ENCODE measurements at regions not wholly inside any gene's neighbourhood (a gene's known extent, or its start where the extent isn't known, plus 50 kb on each side); places are given as distances from the start of the nearest gene placed in this dataset.

- H3K4me3 Mint-ChIP-seq (ENCODE audit: unreplicated experiment), result no peak overlapping the region
- H3K27me3 Mint-ChIP-seq (ENCODE audit: unreplicated experiment), result no peaks in the 10 kb centered on the region
- no peak for TF ChIP-seq CTCF (IDR thresholded peaks at IDR 0.05; ENCODE audit: unreplicated experiment)
- no peaks in the 10 kb centered on the region for H3K4me1 Mint-ChIP-seq (ENCODE audit: unreplicated experiment)
- no peak overlapping the region for H3K27ac Mint-ChIP-seq (ENCODE audit: unreplicated experiment)
- H3K36me3 Mint-ChIP-seq (ENCODE audit: low read depth, unreplicated experiment), result no peaks in the 10 kb centered on the region
- no peak for DNase-seq (ENCODE audit: low spot score)
- no peaks in the 10 kb centered on the region for H3K9me3 Mint-ChIP-seq (ENCODE audit: unreplicated experiment)
Measured at GRCh38 chr3:20701641-20702040, 515.6 kb upstream of the SGO1 start.

GRCh38 chr3:20700714-20701113 lies 514.7 kb upstream of the SGO1 start:
- Mint-ChIP-seq H3K9me3 (ENCODE audit: unreplicated experiment) (no peaks in the 10 kb centered on the region), H3K27me3 (ENCODE audit: unreplicated experiment) (no peaks in the 10 kb centered on the region), H3K36me3 (ENCODE audit: low read depth, unreplicated experiment) (no peaks in the 10 kb centered on the region), H3K4me1 (ENCODE audit: unreplicated experiment) (no peaks in the 10 kb centered on the region), H3K27ac (ENCODE audit: unreplicated experiment) (no peak overlapping the region), H3K4me3 (ENCODE audit: unreplicated experiment) (no peak overlapping the region)
- no peak for TF ChIP-seq CTCF (IDR thresholded peaks at IDR 0.05; ENCODE audit: unreplicated experiment)
- DNase-seq (ENCODE audit: low spot score), result no peak

GRCh38 chr3:20698896-20699295 lies 512.9 kb upstream of the SGO1 start:
- Mint-ChIP-seq H3K4me1 (ENCODE audit: unreplicated experiment) (no peaks in the 10 kb centered on the region), H3K4me3 (ENCODE audit: unreplicated experiment) (no peak overlapping the region), H3K9me3 (ENCODE audit: unreplicated experiment) (no peaks in the 10 kb centered on the region), H3K36me3 (ENCODE audit: low read depth, unreplicated experiment) (no peaks in the 10 kb centered on the region), H3K27ac (ENCODE audit: unreplicated experiment) (no peak overlapping the region), H3K27me3 (ENCODE audit: unreplicated experiment) (no peaks in the 10 kb centered on the region)
- TF ChIP-seq CTCF (IDR thresholded peaks at IDR 0.05; ENCODE audit: unreplicated experiment), result no peak
- no peak for DNase-seq (ENCODE audit: low spot score)

- Mint-ChIP-seq H3K27me3 (ENCODE audit: unreplicated experiment) (no peaks in the 10 kb centered on the region), H3K27ac (ENCODE audit: unreplicated experiment) (no peak overlapping the region), H3K9me3 (ENCODE audit: unreplicated experiment) (no peaks in the 10 kb centered on the region), H3K36me3 (ENCODE audit: low read depth, unreplicated experiment) (no peaks in the 10 kb centered on the region), H3K4me1 (ENCODE audit: unreplicated experiment) (no peaks in the 10 kb centered on the region), H3K4me3 (ENCODE audit: unreplicated experiment) (no peak overlapping the region)
- TF ChIP-seq CTCF (IDR thresholded peaks at IDR 0.05; ENCODE audit: unreplicated experiment), result no peak
- DNase-seq (ENCODE audit: low spot score), result no peak
Measured at GRCh38 chr3:20696388-20697150, 510.6 kb upstream of the SGO1 start.

GRCh38 chr3:20692675-20693074 lies 506.7 kb upstream of the SGO1 start:
- Mint-ChIP-seq H3K4me1 (ENCODE audit: unreplicated experiment) (no peaks in the 10 kb centered on the region), H3K36me3 (ENCODE audit: low read depth, unreplicated experiment) (no peaks in the 10 kb centered on the region), H3K27me3 (ENCODE audit: unreplicated experiment) (no peaks in the 10 kb centered on the region), H3K27ac (ENCODE audit: unreplicated experiment) (no peak overlapping the region), H3K9me3 (ENCODE audit: unreplicated experiment) (no peaks in the 10 kb centered on the region), H3K4me3 (ENCODE audit: unreplicated experiment) (no peak overlapping the region)
- TF ChIP-seq CTCF (IDR thresholded peaks at IDR 0.05; ENCODE audit: unreplicated experiment), result no peak
- DNase-seq (ENCODE audit: low spot score), result no peak
